Ishikawa (cell line): ENCODE measurements at regions not wholly inside any gene's neighbourhood (a gene's known extent, or its start where the extent isn't known, plus 50 kb on each side); places are given as distances from the start of the nearest gene placed in this dataset.

ENCODE experiments used
- CEBPB ChIP-seq: IDR thresholded peaks from 2 replicates; pipeline ENCODE4 v1.6.1; 2012
- CREB1 ChIP-seq: IDR thresholded peaks from 2 replicates; pipeline ENCODE4 v1.6.1; 2012; ENCODE audit warnings: low read depth
- EGR1 ChIP-seq: IDR thresholded peaks from 2 replicates; pipeline ENCODE4 v1.6.1; 2012
- EP300 ChIP-seq: IDR thresholded peaks from 2 replicates; pipeline ENCODE4 v1.6.1; 2012; ENCODE audit warnings: borderline replicate concordance
- FOXM1 ChIP-seq: IDR thresholded peaks from 2 replicates; pipeline ENCODE4 v1.6.1; 2012; ENCODE audit warnings: low read depth, borderline replicate concordance
- NFIC ChIP-seq: IDR thresholded peaks from 2 replicates; pipeline ENCODE4 v1.6.1; 2012
- RAD21 ChIP-seq: IDR thresholded peaks from 2 replicates; pipeline ENCODE4 v1.6.1; 2012; ENCODE audit warnings: low read depth
- REST ChIP-seq: IDR thresholded peaks from 2 replicates; pipeline ENCODE4 v1.6.1; 2012; ENCODE audit warnings: low read depth, mild to moderate bottlenecking
- TAF1 ChIP-seq: IDR thresholded peaks from 2 replicates; pipeline ENCODE4 v1.6.1; 2012; ENCODE audit warnings: low read depth, mild to moderate bottlenecking
- TCF12 ChIP-seq: IDR thresholded peaks from 2 replicates; pipeline ENCODE4 v1.6.1; 2012; ENCODE audit warnings: low read depth
- TEAD4 ChIP-seq: IDR thresholded peaks from 2 replicates; pipeline ENCODE4 v1.6.1; 2012
- YY1 ChIP-seq: IDR thresholded peaks from 2 replicates; pipeline ENCODE4 v1.6.1; 2012; ENCODE audit warnings: low read depth
- ZBTB7A ChIP-seq: IDR thresholded peaks from 2 replicates; pipeline ENCODE4 v1.6.1; 2012; ENCODE audit warnings: low read depth
- TF ChIP-seq, protein P1 (sequence below): IDR thresholded peaks from 2 replicates; pipeline ENCODE4 v1.6.1; 2012
- TF ChIP-seq, protein P2 (sequence below): IDR thresholded peaks from 2 replicates; pipeline ENCODE4 v1.6.1; 2012

DNA sequence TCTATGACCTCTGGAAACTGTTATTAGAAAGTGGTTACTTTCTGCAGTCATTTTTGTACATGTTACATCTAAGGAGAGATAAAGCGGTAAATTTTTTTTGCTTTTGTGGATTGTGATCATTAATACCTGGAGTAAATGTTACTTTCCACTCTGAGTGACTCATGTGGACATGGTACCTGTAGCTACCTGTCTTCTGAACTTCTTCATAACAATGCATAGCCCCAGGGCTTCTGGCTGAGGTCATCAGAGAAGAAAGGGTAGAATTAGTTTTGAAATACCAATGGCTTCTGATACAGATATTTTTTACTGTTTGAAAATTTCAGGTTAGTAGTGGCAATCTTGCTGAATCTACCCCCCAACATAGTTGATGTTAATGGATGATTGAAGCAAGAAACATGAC lies 489.3 kb downstream of the RWDD3 start:
- TF ChIP-seq ZBTB7A, result no peak

GRCh38 chr1:95728841-95729240 lies 494.8 kb downstream of the RWDD3 start:
- TF ChIP-seq, protein P1, sequence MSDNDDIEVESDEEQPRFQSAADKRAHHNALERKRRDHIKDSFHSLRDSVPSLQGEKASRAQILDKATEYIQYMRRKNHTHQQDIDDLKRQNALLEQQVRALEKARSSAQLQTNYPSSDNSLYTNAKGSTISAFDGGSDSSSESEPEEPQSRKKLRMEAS, result no peak
- no peak for TF ChIP-seq ZBTB7A
- TF ChIP-seq YY1, result no peak
- no peak for TF ChIP-seq NFIC
- TF ChIP-seq REST, result no peak
- no peak for TF ChIP-seq EGR1
- no peak for TF ChIP-seq TEAD4
- no peak for TF ChIP-seq CEBPB

DNA sequence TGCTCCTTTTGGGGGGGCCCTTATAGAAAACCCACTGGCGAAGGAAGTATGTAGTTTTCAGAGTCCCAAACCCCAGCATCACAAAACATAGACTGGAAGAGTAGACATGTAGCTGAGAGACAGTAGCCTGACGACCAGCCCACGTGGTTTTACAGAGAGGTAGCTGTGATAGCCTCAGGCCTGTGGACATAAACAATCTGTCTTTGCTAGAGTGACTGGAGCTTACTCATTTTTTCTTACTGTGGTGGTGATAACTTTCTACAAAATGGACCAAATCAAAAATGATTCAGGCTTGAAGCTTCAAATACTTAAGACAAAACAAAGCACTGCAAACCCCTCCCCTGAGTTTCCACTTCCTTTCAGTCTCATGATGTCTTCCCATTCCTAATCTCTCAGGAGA lies 497.0 kb downstream of the RWDD3 start:
- no peak for TF ChIP-seq TEAD4
- no peak for TF ChIP-seq RAD21
- no peak for TF ChIP-seq FOXM1
- no peak for TF ChIP-seq TCF12
- no peak for TF ChIP-seq CEBPB
- TF ChIP-seq EP300, result no peak
- no peak for TF ChIP-seq EGR1
- TF ChIP-seq NFIC, result no peak
- no peak for TF ChIP-seq ZBTB7A
- TF ChIP-seq REST, result no peak
- no peak for TF ChIP-seq YY1
- TF ChIP-seq, protein P1, result no peak
- TF ChIP-seq, protein P2, sequence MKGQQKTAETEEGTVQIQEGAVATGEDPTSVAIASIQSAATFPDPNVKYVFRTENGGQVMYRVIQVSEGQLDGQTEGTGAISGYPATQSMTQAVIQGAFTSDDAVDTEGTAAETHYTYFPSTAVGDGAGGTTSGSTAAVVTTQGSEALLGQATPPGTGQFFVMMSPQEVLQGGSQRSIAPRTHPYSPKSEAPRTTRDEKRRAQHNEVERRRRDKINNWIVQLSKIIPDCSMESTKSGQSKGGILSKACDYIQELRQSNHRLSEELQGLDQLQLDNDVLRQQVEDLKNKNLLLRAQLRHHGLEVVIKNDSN, result no peak
- TF ChIP-seq TAF1, result no peak
- no peak for TF ChIP-seq CREB1

- TF ChIP-seq YY1 (no peak), EGR1 (no peak), CREB1 (no peak), TEAD4 (no peak), TAF1 (no peak), TCF12 (no peak), FOXM1 (no peak), EP300 (no peak), CEBPB (no peak), REST (no peak)
- TF ChIP-seq, protein P2, result no peak
- TF ChIP-seq, protein P1, result no peak
Measured at GRCh38 chr1:95731466-95731865, 497.5 kb downstream of the RWDD3 start.

DNA sequence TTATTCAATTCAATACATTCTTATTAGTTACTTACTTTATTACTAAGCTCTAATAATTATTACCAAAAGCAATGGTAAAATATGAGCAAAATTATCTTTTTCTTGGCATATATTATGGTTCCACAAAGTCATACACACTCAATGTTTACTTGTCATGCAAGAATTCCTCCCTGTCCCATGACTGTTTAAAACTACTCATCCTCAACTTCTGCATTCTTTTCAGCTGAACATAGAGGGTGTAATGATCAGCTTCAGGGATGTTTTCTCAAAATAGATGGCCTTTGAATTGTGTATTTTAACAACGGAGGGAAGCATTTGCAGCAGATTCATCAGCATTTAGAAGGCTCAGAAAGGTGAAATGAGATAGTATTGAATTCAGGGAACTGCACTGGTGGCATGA lies 499.0 kb downstream of the RWDD3 start:
- TF ChIP-seq CREB1 (no peak), FOXM1 (no peak), YY1 (no peak), TEAD4 (no peak), REST (no peak), EP300 (no peak), RAD21 (no peak), ZBTB7A (no peak), EGR1 (no peak), CEBPB (no peak), TAF1 (no peak), NFIC (no peak), TCF12 (no peak)
- TF ChIP-seq, protein P1, result no peak
- TF ChIP-seq, protein P2, result no peak
